Activated CD8-positive, alpha-beta T cell treated with anti-CD3 and anti-CD28 coated beads, Interleukin-2, amount 10 ng/mL, durations not matched to agents 7 days and 5 days (primary cell): ENCODE measurements at regions not wholly inside any gene's neighbourhood (a gene's known extent, or its start where the extent isn't known, plus 50 kb on each side); places are given as distances from the start of the nearest gene placed in this dataset.

Experiments
- ATAC-seq: fragments of 150-1000 bp; cut with Tn5 transposase; one replicate; pipeline ENCODE4 v1.10.0; 2021; ENCODE audit warnings: moderate library complexity
- CTCF ChIA-PET: fragments of 350-600 bp; sonication (Branson Sonifier 250); formaldehyde crosslinking; loops from one replicate; lab custom pipeline; 2021; ENCODE audit warnings: antibody characterized with exemption; lab: Charles Lee
- POLR2A ChIA-PET: fragments of 350-600 bp; sonication (Branson Sonifier 250); formaldehyde crosslinking; loops from one replicate; lab custom pipeline; 2021; ENCODE audit warnings: antibody characterized with exemption; lab: Charles Lee
- DNase-seq: peaks from one replicate; pipeline ENCODE4 v3.0.0-alpha.2; 2020
- H3K27ac Mint-ChIP-seq: one replicate; pipeline ENCODE4 v1.8.0; 2021; ENCODE audit warnings: mild to moderate bottlenecking, mixed read lengths
- H3K27me3 Mint-ChIP-seq: one replicate; pipeline ENCODE4 v1.8.0; 2021; ENCODE audit warnings: low read depth, mixed read lengths
- H3K36me3 Mint-ChIP-seq: one replicate; pipeline ENCODE4 v1.8.0; 2021; ENCODE audit warnings: low read depth, mixed read lengths
- H3K4me1 Mint-ChIP-seq: one replicate; pipeline ENCODE4 v1.8.0; 2021; ENCODE audit warnings: low read depth, mixed read lengths
- H3K4me3 Mint-ChIP-seq: one replicate; pipeline ENCODE4 v1.8.0; 2021; ENCODE audit warnings: mild to moderate bottlenecking, mixed read lengths
- H3K9me3 Mint-ChIP-seq: one replicate; pipeline ENCODE4 v1.8.0; 2022; ENCODE audit warnings: mixed read lengths; ENCODE audit not compliant: insufficient read depth

DNA sequence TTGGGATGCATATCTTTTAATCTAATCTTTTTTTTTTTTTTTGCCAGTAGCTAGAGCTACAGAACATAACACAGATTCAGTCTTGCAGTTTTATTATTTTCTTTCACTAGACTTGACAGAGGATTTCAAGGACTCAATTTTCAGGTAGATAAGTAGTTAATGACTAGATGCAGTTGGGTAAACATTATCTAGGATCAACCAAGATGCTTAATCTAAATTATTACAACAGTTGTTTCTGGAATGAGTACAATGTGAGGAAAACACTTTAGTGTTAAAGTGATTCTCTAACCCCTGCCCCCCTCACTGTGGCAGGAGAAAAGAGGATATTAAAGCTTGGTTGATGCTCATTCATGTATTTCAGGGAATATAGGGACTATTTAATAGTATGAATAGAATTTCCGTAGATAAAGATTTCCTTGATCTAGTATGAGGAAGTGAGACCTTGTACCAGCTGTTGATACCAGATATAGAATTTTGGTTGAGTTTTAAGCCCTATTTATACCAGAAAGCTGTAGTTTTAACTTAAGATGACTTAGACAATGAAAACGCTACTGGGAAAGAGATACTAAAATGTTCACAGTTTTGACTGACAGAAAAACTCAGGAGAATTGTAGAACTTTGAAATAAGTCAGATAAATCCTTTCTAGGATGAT, 389.0 kb upstream of the C2CD4B start:
- no peak for ATAC-seq
- H3K4me1 Mint-ChIP-seq, result peaks cover 4% of the 10 kb centered on the region
- H3K9me3 Mint-ChIP-seq, result no peaks in the 10 kb centered on the region
- H3K36me3 Mint-ChIP-seq, result no peaks in the 10 kb centered on the region
- H3K27me3 Mint-ChIP-seq, result peaks cover 4% of the 10 kb centered on the region
- ChIA-PET POLR2A (interaction anchor here (0.6 kb wide), 1 partner anchor 104 kb away, joined by 3 read pairs; no protein-coding TSS in a partner anchor), CTCF (no interaction called here)
- H3K4me3 Mint-ChIP-seq, result no peak overlapping the region
- DNase-seq, result no peak
- H3K27ac Mint-ChIP-seq, result no peak overlapping the region

- POLR2A ChIA-PET, result no interaction called here
- no peaks in the 10 kb centered on the region for H3K36me3 Mint-ChIP-seq
Observed at GRCh38 chr15:62558640-62559380, 393.7 kb upstream of the C2CD4B start.

GRCh38 chr15:62559381-62559733, 394.3 kb upstream of the C2CD4B start:
- H3K4me3 Mint-ChIP-seq, result no peak overlapping the region
- CTCF ChIA-PET, result no interaction called here
- POLR2A ChIA-PET, result no interaction called here

More at GRCh38 chr15:62558640-62559380, 393.7 kb upstream of the C2CD4B start:
- H3K4me3 Mint-ChIP-seq, result no peak overlapping the region
- no peaks in the 10 kb centered on the region for H3K27me3 Mint-ChIP-seq
- no peaks in the 10 kb centered on the region for H3K4me1 Mint-ChIP-seq
- no peaks in the 10 kb centered on the region for H3K9me3 Mint-ChIP-seq
- ATAC-seq (no peak), DNase-seq (no peak)
- H3K27ac Mint-ChIP-seq, result no peak overlapping the region
- CTCF ChIA-PET, result interaction anchor here (1.0 kb wide), 1 partner anchor 9 kb away, joined by 3 read pairs; no protein-coding TSS in a partner anchor

GRCh38 chr15:62561059-62561519, 396.0 kb upstream of the C2CD4B start:
- CTCF ChIA-PET, result no interaction called here
- no peak overlapping the region for H3K4me3 Mint-ChIP-seq
- H3K9me3 Mint-ChIP-seq, result no peaks in the 10 kb centered on the region

More at GRCh38 chr15:62559381-62559733, 394.3 kb upstream of the C2CD4B start:
- Mint-ChIP-seq H3K27me3 (no peaks in the 10 kb centered on the region), H3K9me3 (no peaks in the 10 kb centered on the region), H3K36me3 (no peaks in the 10 kb centered on the region), H3K4me1 (no peaks in the 10 kb centered on the region), H3K27ac (no peak overlapping the region)
- no peak for ATAC-seq
- no peak for DNase-seq

DNA sequence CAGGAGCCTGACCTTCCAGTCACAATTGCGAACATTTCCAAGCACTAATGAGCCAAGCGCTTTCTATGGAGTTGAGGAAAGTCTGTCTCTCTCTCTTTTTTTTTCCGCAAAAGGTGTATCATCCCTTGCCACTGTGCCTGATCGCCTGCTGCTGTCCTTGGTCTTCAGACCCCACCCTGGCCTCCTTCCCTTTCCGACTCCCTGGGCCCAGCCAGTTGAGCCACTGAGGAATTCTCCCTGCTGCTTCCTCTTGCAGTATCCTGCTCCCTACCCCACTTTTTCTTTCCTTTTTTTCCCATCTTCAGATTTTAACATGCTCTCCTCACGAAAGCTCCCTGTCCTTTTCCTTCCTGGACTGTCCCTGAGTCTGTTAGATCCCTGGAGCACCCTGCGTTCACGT, 396.5 kb upstream of the C2CD4B start:
- H3K4me1 Mint-ChIP-seq, result no peaks in the 10 kb centered on the region
- DNase-seq, result no peak
- H3K9me3 Mint-ChIP-seq, result no peaks in the 10 kb centered on the region
- ATAC-seq, result no peak
- CTCF ChIA-PET, result no interaction called here
- no peak overlapping the region for H3K27ac Mint-ChIP-seq
- H3K4me3 Mint-ChIP-seq, result no peak overlapping the region
- no peaks in the 10 kb centered on the region for H3K27me3 Mint-ChIP-seq
- H3K36me3 Mint-ChIP-seq, result no peaks in the 10 kb centered on the region
- POLR2A ChIA-PET, result interaction anchor here (0.5 kb wide), 1 partner anchor 9 kb away, joined by 3 read pairs; no protein-coding TSS in a partner anchor

More at GRCh38 chr15:62561059-62561519, 396.0 kb upstream of the C2CD4B start:
- DNase-seq (no peak), ATAC-seq (no peak)
- Mint-ChIP-seq H3K4me1 (no peaks in the 10 kb centered on the region), H3K36me3 (no peaks in the 10 kb centered on the region), H3K27me3 (no peaks in the 10 kb centered on the region), H3K27ac (no peak overlapping the region)
- POLR2A ChIA-PET, result interaction anchor here (0.5 kb wide), 1 partner anchor 10 kb away, joined by 3 read pairs; no protein-coding TSS in a partner anchor

DNA sequence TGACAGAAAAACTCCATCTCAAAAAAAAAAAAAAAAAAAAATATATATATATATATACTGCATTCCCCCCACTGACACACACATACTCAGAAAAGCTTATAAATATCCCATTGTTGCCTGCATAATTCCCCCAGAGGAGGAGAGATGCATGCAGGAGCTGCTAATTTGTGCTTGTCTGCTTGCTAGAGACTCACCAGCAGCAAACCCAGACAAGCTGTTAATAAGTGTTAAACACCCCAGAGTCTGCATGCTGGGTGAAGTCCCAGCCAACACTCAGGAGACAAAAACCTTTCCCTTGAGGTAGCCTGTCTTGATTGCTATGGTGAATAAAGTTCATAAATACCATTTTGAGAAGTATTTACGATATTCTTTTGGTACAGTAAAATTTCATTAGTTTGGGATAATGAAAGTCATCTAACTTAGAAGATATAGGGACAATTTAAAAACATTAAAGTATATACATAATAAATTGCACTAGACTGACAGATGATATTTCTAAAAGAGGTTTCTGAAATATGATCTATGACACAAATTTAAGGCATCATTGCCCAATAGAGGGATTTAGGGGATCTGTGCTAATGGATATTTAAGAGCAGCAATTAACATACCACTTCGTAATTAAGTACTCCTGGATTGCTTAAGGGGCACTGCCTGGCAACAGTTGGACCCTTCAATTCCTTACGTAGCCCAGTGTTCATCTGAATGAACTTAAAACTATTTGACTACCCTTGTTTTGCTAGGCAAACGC, 400.0 kb upstream of the C2CD4B start:
- peaks cover 4% of the 10 kb centered on the region for H3K27me3 Mint-ChIP-seq
- ChIA-PET POLR2A (no interaction called here), CTCF (no interaction called here)
- ATAC-seq, result no peak
- no peaks in the 10 kb centered on the region for H3K36me3 Mint-ChIP-seq
- H3K4me1 Mint-ChIP-seq, result no peaks in the 10 kb centered on the region
- H3K4me3 Mint-ChIP-seq, result no peak overlapping the region
- DNase-seq, result no peak
- H3K9me3 Mint-ChIP-seq, result no peaks in the 10 kb centered on the region
- no peak overlapping the region for H3K27ac Mint-ChIP-seq

DNA sequence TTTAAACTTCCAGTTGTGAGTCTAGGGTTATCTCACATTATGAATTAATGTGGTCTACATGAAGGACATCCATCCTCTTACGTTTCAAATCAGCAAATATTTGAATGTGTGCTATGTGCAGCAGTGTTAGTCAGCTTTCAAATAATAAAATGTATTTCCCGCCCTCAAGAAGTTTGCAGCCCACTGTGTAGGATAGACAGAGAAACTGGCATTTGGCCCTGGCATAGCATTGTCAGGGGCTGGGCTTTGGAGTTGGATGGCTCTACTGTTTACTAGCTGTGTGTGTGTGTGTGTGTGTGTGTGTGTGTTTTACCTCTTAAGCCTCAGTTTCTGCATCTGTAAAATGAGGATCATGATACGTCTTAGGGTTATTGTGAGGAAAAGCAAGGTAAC, 400.5 kb upstream of the C2CD4B start:
- ChIA-PET POLR2A (no interaction called here), CTCF (no interaction called here)
- ATAC-seq (no peak), DNase-seq (no peak)
- no peaks in the 10 kb centered on the region for H3K36me3 Mint-ChIP-seq
- H3K9me3 Mint-ChIP-seq, result no peaks in the 10 kb centered on the region
- H3K27ac Mint-ChIP-seq, result no peak overlapping the region
- H3K4me3 Mint-ChIP-seq, result no peak overlapping the region
- peaks cover 4% of the 10 kb centered on the region for H3K27me3 Mint-ChIP-seq
- H3K4me1 Mint-ChIP-seq, result no peaks in the 10 kb centered on the region

DNA sequence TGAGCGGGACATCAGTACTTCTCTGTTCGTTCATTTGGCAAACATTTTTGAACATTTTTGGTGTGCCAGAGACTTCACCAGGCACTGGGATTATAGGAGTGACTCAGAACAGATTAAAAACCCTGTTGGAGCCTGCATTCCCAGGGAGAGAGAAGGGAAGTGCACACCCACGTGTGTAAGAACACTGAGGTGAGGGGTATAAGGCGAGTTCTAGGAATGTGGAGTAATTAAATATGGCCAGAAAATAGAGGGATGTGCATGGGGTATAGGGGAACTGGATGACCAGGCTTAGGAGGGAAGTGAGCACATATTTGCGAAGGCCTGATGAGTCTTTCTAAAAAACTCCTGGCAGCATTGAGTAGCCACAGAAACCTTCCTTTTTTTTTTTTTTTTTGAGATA, 401.2 kb upstream of the C2CD4B start:
- Mint-ChIP-seq H3K4me3 (no peak overlapping the region), H3K27me3 (peaks cover 4% of the 10 kb centered on the region), H3K36me3 (no peaks in the 10 kb centered on the region), H3K9me3 (no peaks in the 10 kb centered on the region), H3K27ac (no peak overlapping the region), H3K4me1 (no peaks in the 10 kb centered on the region)
- POLR2A ChIA-PET, result no interaction called here
- DNase-seq, result no peak
- CTCF ChIA-PET, result no interaction called here
- no peak for ATAC-seq

GRCh38 chr15:62567501-62567900, 402.4 kb upstream of the C2CD4B start:
- H3K4me3 Mint-ChIP-seq, result no peak overlapping the region
- POLR2A ChIA-PET, result no interaction called here
- no peaks in the 10 kb centered on the region for H3K9me3 Mint-ChIP-seq
- DNase-seq (no peak), ATAC-seq (no peak)
- H3K27me3 Mint-ChIP-seq, result peaks cover 4% of the 10 kb centered on the region
- CTCF ChIA-PET, result no interaction called here
- no peaks in the 10 kb centered on the region for H3K36me3 Mint-ChIP-seq
- H3K4me1 Mint-ChIP-seq, result no peaks in the 10 kb centered on the region
- H3K27ac Mint-ChIP-seq, result no peak overlapping the region

GRCh38 chr15:62568004-62568403, 402.9 kb upstream of the C2CD4B start:
- no peak overlapping the region for H3K27ac Mint-ChIP-seq
- ATAC-seq, result no peak
- CTCF ChIA-PET, result no interaction called here
- POLR2A ChIA-PET, result no interaction called here
- no peak overlapping the region for H3K4me3 Mint-ChIP-seq
- H3K9me3 Mint-ChIP-seq, result no peaks in the 10 kb centered on the region
- peaks cover 4% of the 10 kb centered on the region for H3K27me3 Mint-ChIP-seq
- DNase-seq, result no peak
- H3K4me1 Mint-ChIP-seq, result no peaks in the 10 kb centered on the region
- no peaks in the 10 kb centered on the region for H3K36me3 Mint-ChIP-seq

DNA sequence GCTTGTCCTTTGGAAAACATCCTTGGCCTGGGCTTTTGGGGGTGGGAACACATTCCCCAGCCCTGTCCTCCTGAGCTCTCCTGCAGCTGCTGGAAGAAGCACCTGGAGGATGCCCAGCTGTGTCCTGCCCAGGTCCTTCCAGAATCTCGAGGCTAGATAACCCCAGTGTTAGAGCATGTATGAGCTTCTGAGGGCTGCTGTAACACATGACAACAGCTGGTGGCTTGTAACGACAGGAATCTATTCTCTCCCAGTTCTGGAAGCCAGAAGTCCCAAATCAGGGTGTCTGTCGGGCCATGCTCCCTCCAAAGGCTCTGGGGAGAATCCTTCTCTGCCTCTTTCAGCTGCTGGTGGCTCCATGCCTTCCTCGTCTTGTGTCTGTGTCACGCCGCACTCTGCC, 403.6 kb upstream of the C2CD4B start:
- ChIA-PET CTCF (no interaction called here), POLR2A (no interaction called here)
- no peak overlapping the region for H3K4me3 Mint-ChIP-seq
- H3K27me3 Mint-ChIP-seq, result peaks cover 5% of the 10 kb centered on the region
- ATAC-seq (no peak), DNase-seq (no peak)
- H3K27ac Mint-ChIP-seq, result no peak overlapping the region
- no peaks in the 10 kb centered on the region for H3K4me1 Mint-ChIP-seq
- H3K9me3 Mint-ChIP-seq, result no peaks in the 10 kb centered on the region
- no peaks in the 10 kb centered on the region for H3K36me3 Mint-ChIP-seq
